ENCODE measurements at regions not wholly inside any gene's neighbourhood (a gene's known extent, or its start where the extent isn't known, plus 50 kb on each side); places are given as distances from the start of the nearest gene placed in this dataset.
A peak's percentile ranks its signal among the peaks of the same experiment; 100 is the strongest.

DNA sequence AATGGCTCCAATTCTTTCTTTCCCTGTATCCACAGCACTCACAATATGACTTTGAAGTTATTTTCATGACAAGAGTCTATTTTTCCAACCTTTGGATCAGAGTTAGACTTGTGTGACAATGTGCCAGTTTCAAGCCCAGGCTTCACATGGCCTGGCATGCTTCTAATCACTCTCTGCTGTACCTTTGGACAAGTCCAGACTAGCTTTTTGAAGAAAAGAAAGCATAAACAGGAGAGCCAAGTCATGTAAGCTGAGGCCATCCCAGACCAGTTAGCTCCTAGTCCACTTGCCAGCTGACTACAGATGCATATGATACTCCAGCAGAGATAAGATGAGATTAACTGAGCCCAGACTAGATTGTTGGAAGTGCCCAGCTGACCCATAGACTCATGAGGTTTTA lies 513.6 kb upstream of the C9orf72 start:
- H3K9me3 ChIP-seq (ENCODE audit: control insufficient read depth, low read length) = no peaks in the 10 kb centered on the region
- no peak overlapping the region for H3K27ac ChIP-seq (ENCODE audit: insufficient read depth, low read depth, low read length, poor library complexity, severe bottlenecking)
- H3K36me3 ChIP-seq (ENCODE audit: control insufficient read depth, insufficient read depth, low read length) = no peaks in the 10 kb centered on the region
- no peaks in the 10 kb centered on the region for H3K27me3 ChIP-seq (ENCODE audit: control insufficient read depth, insufficient read depth, low read length, poor library complexity, severe bottlenecking)
- H3K4me1 ChIP-seq (ENCODE audit: control insufficient read depth, insufficient read depth, low read length) = no peaks in the 10 kb centered on the region
- no peak overlapping the region for H3K4me3 ChIP-seq (ENCODE audit: insufficient read depth, low read depth, low read length)

DNA sequence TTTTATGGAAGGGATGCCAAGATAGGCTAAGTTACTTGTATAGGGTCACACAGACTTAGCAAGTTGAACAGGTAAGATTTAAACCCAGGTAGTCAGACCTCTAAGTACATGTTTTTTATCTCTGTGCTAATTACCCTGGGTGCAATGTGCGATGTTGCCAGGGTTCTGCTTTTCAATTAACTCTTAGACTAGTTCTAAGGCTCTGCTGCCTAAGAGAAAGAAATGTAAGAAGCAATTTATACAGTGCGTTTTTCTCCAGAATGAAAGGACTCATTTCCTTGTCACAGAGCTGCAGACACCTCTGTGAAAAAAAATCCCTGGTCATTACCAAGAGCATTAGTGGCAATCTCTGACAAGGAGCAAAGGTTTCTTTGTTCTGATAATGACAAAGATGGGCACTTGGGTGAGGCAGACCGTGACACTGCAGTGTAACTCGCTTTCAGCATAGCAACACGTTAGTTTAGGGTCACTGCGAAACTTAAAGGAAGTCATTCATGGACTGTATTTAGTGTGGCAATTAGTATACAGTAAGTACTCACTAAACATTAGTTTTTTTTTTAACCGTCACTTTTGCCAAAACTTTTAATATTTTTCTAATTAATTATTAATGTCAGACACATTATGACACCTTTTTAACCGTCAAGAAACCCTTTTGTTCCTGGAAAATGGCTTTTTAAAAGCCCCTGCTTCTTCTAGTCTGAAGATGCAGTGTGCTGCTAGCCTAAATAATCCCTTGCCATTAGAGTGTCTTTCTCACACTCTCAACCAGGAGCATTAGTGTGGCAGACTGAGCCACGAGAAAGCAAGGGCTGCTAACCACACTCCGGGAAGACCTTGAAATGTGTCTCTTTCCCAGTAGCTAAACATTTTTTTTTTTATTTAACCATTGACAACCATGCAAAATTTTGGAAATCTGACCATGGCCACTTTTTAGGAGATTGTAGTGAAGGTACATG lies 520.0 kb upstream of the C9orf72 start:
- no peak overlapping the region for H3K4me3 ChIP-seq (ENCODE audit: insufficient read depth, low read depth, low read length)
- H3K4me1 ChIP-seq (ENCODE audit: control insufficient read depth, insufficient read depth, low read length) = peaks cover 4% of the 10 kb centered on the region
- no peaks in the 10 kb centered on the region for H3K36me3 ChIP-seq (ENCODE audit: control insufficient read depth, insufficient read depth, low read length)
- no peak overlapping the region for H3K27ac ChIP-seq (ENCODE audit: insufficient read depth, low read depth, low read length, poor library complexity, severe bottlenecking)
- H3K9me3 ChIP-seq (ENCODE audit: control insufficient read depth, low read length) = no peaks in the 10 kb centered on the region
- 87 to 90% methylated on average over 9 of the region's 10 CpGs for WGBS, 2 experiments
- no peaks in the 10 kb centered on the region for H3K27me3 ChIP-seq (ENCODE audit: control insufficient read depth, insufficient read depth, low read length, poor library complexity, severe bottlenecking)

DNA sequence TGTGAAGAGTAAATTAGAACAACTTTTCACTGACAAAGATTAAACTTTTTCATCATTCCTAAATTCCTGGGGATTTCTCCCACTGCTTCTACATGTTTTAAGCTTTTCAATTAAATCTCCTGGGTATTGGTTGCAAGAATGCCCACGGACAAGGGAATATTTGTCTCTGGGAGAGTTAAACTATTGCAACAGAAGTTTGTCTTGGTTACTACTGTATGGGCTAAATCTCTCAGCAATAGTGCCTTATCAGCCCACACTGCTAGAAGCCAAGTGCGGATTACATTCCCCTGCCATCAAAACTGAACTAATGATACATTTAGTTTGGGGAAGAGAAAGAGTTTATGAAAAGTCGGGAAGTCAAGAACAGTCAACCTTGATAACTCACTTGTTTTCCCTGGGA lies 528.2 kb upstream of the C9orf72 start:
- no peaks in the 10 kb centered on the region for H3K4me1 ChIP-seq (ENCODE audit: control insufficient read depth, insufficient read depth, low read length)
- 87 to 91% methylated on average over 3 of the region's 3 CpGs for WGBS, 2 experiments
- H3K4me3 ChIP-seq (ENCODE audit: insufficient read depth, low read depth, low read length) = no peak overlapping the region
- H3K27ac ChIP-seq (ENCODE audit: insufficient read depth, low read depth, low read length, poor library complexity, severe bottlenecking) = no peak overlapping the region
- H3K36me3 ChIP-seq (ENCODE audit: control insufficient read depth, insufficient read depth, low read length) = no peaks in the 10 kb centered on the region
- H3K9me3 ChIP-seq (ENCODE audit: control insufficient read depth, low read length) = no peaks in the 10 kb centered on the region
- no peaks in the 10 kb centered on the region for H3K27me3 ChIP-seq (ENCODE audit: control insufficient read depth, insufficient read depth, low read length, poor library complexity, severe bottlenecking)

DNA sequence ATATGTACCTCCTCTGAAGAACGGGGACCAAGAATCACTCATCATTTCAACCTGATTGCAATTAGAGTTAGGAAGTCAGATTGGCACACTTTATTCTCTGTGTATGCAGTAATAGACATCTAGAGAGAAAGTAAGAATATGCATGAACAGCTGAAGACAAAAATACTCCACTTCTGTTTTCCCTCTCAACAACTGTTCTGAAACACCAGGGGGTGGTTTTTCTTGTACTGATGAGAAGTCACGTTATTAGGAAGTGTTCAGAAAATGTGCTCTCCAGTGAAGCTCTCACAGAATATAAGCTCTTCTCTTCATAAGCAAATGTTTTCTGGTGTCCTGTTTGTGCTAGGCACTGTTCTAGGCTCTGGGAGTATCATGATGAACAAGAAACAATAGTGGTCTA lies 531.7 kb upstream of the C9orf72 start:
- no peaks in the 10 kb centered on the region for H3K27me3 ChIP-seq (ENCODE audit: control insufficient read depth, insufficient read depth, low read length, poor library complexity, severe bottlenecking)
- no peak overlapping the region for H3K4me3 ChIP-seq (ENCODE audit: insufficient read depth, low read depth, low read length)
- H3K4me1 ChIP-seq (ENCODE audit: control insufficient read depth, insufficient read depth, low read length) = no peaks in the 10 kb centered on the region
- no peak overlapping the region for H3K27ac ChIP-seq (ENCODE audit: insufficient read depth, low read depth, low read length, poor library complexity, severe bottlenecking)
- WGBS, 2 experiments = 100% methylated on average over 1 to 2 of the region's 2 CpGs
- H3K9me3 ChIP-seq (ENCODE audit: control insufficient read depth, low read length) = no peaks in the 10 kb centered on the region
- no peaks in the 10 kb centered on the region for H3K36me3 ChIP-seq (ENCODE audit: control insufficient read depth, insufficient read depth, low read length)

DNA sequence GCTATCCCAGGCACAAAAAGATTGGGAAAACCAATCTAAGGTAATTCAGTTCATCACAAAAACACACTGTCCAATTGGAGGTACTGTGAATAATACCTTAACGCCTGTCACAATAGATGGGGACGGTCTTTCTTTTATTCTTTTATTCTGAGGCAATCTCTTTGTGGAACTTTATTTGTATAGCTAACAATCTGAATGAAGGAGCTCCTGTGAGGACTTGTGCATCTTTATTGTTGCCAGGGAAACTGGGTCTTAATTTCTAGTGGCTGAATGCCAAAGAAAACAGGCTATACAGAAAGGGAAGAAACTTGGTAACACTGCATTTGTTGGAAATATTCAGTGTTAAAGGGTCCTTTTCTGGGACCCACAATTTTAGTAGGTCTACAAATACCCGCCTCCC lies 546.9 kb upstream of the C9orf72 start:
- Histone ChIP-seq H3K36me3 (ENCODE audit: control insufficient read depth, insufficient read depth, low read length) (no peaks in the 10 kb centered on the region), H3K27ac (ENCODE audit: insufficient read depth, low read depth, low read length, poor library complexity, severe bottlenecking) (peak overlapping the region; percentile 2), H3K4me3 (ENCODE audit: insufficient read depth, low read depth, low read length) (no peak overlapping the region), H3K4me1 (ENCODE audit: control insufficient read depth, insufficient read depth, low read length) (peaks cover 11% of the 10 kb centered on the region), H3K9me3 (ENCODE audit: control insufficient read depth, low read length) (no peaks in the 10 kb centered on the region), H3K27me3 (ENCODE audit: control insufficient read depth, insufficient read depth, low read length, poor library complexity, severe bottlenecking) (no peaks in the 10 kb centered on the region)
- WGBS, 2 experiments = 67 to 68% methylated on average over 2 of the region's 3 CpGs

DNA sequence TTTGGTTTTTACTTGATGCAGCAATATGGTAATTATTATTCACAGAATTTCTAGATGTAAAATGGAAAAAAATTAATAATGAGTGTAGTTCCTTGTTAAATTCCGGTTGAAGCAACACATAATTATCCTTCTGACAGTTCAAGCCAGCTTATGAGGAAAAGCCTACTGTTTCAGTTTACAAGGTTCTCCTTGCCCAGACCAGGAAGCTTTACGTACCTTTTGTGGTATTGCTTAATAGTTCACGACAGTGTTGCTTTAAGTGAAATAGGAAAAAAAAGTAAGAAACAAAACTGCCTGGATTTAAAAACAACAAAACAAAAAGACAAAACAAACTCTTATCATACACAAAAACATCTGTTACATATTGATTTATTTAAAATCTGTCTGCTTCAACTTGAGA lies 547.3 kb upstream of the C9orf72 start:
- WGBS, 2 experiments = 86 to 88% methylated on average over 2 to 3 of the region's 3 CpGs
- no peaks in the 10 kb centered on the region for H3K36me3 ChIP-seq (ENCODE audit: control insufficient read depth, insufficient read depth, low read length)
- no peaks in the 10 kb centered on the region for H3K27me3 ChIP-seq (ENCODE audit: control insufficient read depth, insufficient read depth, low read length, poor library complexity, severe bottlenecking)
- H3K9me3 ChIP-seq (ENCODE audit: control insufficient read depth, low read length) = no peaks in the 10 kb centered on the region
- no peak overlapping the region for H3K27ac ChIP-seq (ENCODE audit: insufficient read depth, low read depth, low read length, poor library complexity, severe bottlenecking)
- H3K4me3 ChIP-seq (ENCODE audit: insufficient read depth, low read depth, low read length) = no peak overlapping the region
- H3K4me1 ChIP-seq (ENCODE audit: control insufficient read depth, insufficient read depth, low read length) = peaks cover 11% of the 10 kb centered on the region

DNA sequence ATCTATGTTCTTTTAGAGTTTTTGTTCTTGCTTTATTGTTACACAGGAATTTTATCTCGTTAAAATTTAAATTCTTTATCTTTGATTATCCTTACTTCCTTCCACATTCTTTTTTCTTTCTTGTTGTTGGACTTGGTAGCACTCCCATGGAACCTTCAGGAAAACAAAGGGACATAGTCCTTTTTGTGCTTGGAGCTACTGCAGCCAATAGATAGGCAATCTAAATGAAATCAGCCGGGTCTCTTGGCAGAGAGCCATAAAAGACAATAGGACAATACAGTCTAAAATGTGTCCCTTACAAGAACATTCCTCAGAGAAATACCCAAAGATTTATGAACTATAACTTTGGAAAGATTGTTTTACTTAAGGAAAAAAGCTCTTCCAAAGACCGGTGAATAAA lies 548.1 kb upstream of the C9orf72 start:
- Histone ChIP-seq H3K27me3 (ENCODE audit: control insufficient read depth, insufficient read depth, low read length, poor library complexity, severe bottlenecking) (no peaks in the 10 kb centered on the region), H3K36me3 (ENCODE audit: control insufficient read depth, insufficient read depth, low read length) (no peaks in the 10 kb centered on the region), H3K4me3 (ENCODE audit: insufficient read depth, low read depth, low read length) (no peak overlapping the region), H3K4me1 (ENCODE audit: control insufficient read depth, insufficient read depth, low read length) (peaks cover 11% of the 10 kb centered on the region), H3K27ac (ENCODE audit: insufficient read depth, low read depth, low read length, poor library complexity, severe bottlenecking) (no peak overlapping the region), H3K9me3 (ENCODE audit: control insufficient read depth, low read length) (no peaks in the 10 kb centered on the region)
- WGBS, 2 experiments = 60 to 89% methylated on average over 1 to 2 of the region's 3 CpGs

DNA sequence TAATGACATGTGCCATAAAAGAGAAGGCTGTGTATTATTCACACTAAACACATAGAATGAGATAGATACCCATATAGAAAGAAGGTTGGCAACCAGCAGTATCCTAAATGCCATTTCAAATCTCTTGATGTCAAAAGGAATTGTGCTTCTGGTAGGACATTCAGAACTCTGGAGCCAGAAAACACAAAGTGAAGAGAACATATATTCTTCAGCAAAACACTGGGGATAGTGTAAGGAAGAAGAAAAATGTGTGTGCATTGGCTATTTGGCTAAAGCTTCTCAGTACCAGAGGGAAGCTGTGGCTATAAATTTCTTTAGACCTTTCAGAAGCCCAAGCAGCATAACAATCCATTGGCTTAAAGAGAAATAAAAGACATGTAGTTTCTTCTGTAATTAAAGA lies 551.6 kb upstream of the C9orf72 start:
- H3K27ac ChIP-seq (ENCODE audit: insufficient read depth, low read depth, low read length, poor library complexity, severe bottlenecking) = no peak overlapping the region
- H3K36me3 ChIP-seq (ENCODE audit: control insufficient read depth, insufficient read depth, low read length) = no peaks in the 10 kb centered on the region
- H3K9me3 ChIP-seq (ENCODE audit: control insufficient read depth, low read length) = no peaks in the 10 kb centered on the region
- H3K27me3 ChIP-seq (ENCODE audit: control insufficient read depth, insufficient read depth, low read length, poor library complexity, severe bottlenecking) = no peaks in the 10 kb centered on the region
- H3K4me3 ChIP-seq (ENCODE audit: insufficient read depth, low read depth, low read length) = no peak overlapping the region
- peaks cover 7% of the 10 kb centered on the region for H3K4me1 ChIP-seq (ENCODE audit: control insufficient read depth, insufficient read depth, low read length)

DNA sequence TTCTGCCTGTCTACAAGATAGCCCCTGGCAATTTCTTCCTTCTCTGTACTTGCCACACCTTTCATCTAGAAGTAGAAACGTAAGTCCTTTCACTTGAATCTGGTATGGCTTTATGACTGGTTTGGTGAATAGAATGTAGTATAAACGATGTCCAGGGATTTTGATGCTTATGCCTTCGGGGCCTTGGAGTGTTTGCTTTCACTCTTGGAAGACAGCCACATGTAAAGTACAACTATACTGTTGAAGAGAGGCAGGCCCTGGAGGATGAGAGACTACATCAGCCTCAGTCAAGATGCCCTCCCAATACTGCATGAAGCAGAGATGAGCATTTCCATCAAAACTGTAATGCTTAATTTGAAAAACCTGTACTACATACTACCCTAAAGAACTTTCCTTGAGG lies 553.8 kb upstream of the C9orf72 start:
- 91 to 100% methylated on average over 3 of the region's 3 CpGs for WGBS, 2 experiments
- Histone ChIP-seq H3K27ac (ENCODE audit: insufficient read depth, low read depth, low read length, poor library complexity, severe bottlenecking) (no peak overlapping the region), H3K4me3 (ENCODE audit: insufficient read depth, low read depth, low read length) (no peak overlapping the region), H3K9me3 (ENCODE audit: control insufficient read depth, low read length) (no peaks in the 10 kb centered on the region), H3K27me3 (ENCODE audit: control insufficient read depth, insufficient read depth, low read length, poor library complexity, severe bottlenecking) (no peaks in the 10 kb centered on the region), H3K36me3 (ENCODE audit: control insufficient read depth, insufficient read depth, low read length) (no peaks in the 10 kb centered on the region), H3K4me1 (ENCODE audit: control insufficient read depth, insufficient read depth, low read length) (no peaks in the 10 kb centered on the region)

DNA sequence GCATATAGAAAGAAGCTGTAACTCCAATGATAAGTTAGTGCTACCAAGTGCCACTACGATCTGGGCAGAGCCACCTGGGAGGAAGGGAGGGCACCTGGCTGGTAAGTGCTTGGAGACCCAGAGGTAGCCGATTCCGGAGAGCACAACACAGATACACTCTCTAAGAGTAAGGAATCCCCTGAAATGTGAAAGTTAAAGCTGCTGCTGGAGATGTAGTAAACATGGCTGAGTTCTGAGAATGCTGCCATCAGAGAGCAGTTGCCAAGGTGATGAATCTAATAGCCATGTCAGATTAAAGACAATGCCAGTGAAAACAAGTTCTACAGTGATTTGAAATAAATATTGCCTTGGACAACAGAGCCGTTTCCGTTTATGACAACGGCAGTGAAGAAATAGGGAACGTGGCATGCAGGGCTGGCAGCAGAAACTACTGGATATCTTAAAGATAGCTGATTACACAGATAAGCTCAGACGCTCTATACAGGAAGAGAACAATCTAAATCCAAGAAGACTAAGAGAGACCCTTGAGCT lies 561.2 kb upstream of the C9orf72 start:
- Histone ChIP-seq H3K4me1 (ENCODE audit: control insufficient read depth, insufficient read depth, low read length) (peaks cover 8% of the 10 kb centered on the region), H3K27me3 (ENCODE audit: control insufficient read depth, insufficient read depth, low read length, poor library complexity, severe bottlenecking) (no peaks in the 10 kb centered on the region), H3K4me3 (ENCODE audit: insufficient read depth, low read depth, low read length) (no peak overlapping the region), H3K27ac (ENCODE audit: insufficient read depth, low read depth, low read length, poor library complexity, severe bottlenecking) (peak overlapping the region; percentile 9), H3K36me3 (ENCODE audit: control insufficient read depth, insufficient read depth, low read length) (no peaks in the 10 kb centered on the region), H3K9me3 (ENCODE audit: control insufficient read depth, low read length) (no peaks in the 10 kb centered on the region)
- WGBS, 2 experiments = 92% methylated on average over 8 of the region's 8 CpGs

All from ectodermal cell (in vitro differentiated cells).